COR-L47 (cell line): ENCODE measurements at regions not wholly inside any gene's neighbourhood (a gene's known extent, or its start where the extent isn't known, plus 50 kb on each side); places are given as distances from the start of the nearest gene placed in this dataset.
"Not testable (repeated sequence)": the region's sequence is repeated elsewhere in the genome, so short reads cannot be mapped to it uniquely, and the experiment has no call there.

Experiments used
- DNase-seq: peaks from one replicate; lab custom pipeline; 2025; lab: John Stamatoyannopoulos, UW

- no peak for DNase-seq
Observed at GRCh38 chr12:88816201-88816600, 235.9 kb upstream of the KITLG start.

GRCh38 chr12:88814779-88815178 is 234.5 kb upstream of the KITLG start:
- no peak for DNase-seq

- DNase-seq: no peak
Observed at GRCh38 chr12:88812610-88813009, 232.3 kb upstream of the KITLG start.

- DNase-seq: no peak
Observed at GRCh38 chr12:88810806-88811205, 230.5 kb upstream of the KITLG start.

- DNase-seq: not testable (repeated sequence)
Observed at GRCh38 chr12:88809841-88810240, 229.6 kb upstream of the KITLG start.

GRCh38 chr12:88805692-88806091 is 225.4 kb upstream of the KITLG start:
- DNase-seq: no peak

- DNase-seq: no peak
Observed at GRCh38 chr12:88805286-88805685, 225.0 kb upstream of the KITLG start.

- DNase-seq: no peak
Observed at GRCh38 chr12:88802096-88802706, 221.9 kb upstream of the KITLG start.

- no peak for DNase-seq
Observed at GRCh38 chr12:88801227-88802095, 221.2 kb upstream of the KITLG start.

- DNase-seq: no peak
Observed at GRCh38 chr12:88793096-88793495, 212.8 kb upstream of the KITLG start.

- no peak for DNase-seq
Observed at GRCh38 chr12:88790231-88790630, 210.0 kb upstream of the KITLG start.

- no peak for DNase-seq
Observed at GRCh38 chr12:88784166-88784565, 203.9 kb upstream of the KITLG start.

GRCh38 chr12:88782351-88782750 is 202.1 kb upstream of the KITLG start:
- no peak for DNase-seq

- no peak for DNase-seq
Observed at GRCh38 chr12:88781909-88782308, 201.6 kb upstream of the KITLG start.

GRCh38 chr12:88778064-88778463 is 197.8 kb upstream of the KITLG start:
- DNase-seq: no peak

- DNase-seq: no peak
Observed at GRCh38 chr12:88775742-88776151, 195.5 kb upstream of the KITLG start.

GRCh38 chr12:88767699-88768098 is 187.4 kb upstream of the KITLG start:
- DNase-seq: no peak

- DNase-seq: no peak
Observed at GRCh38 chr12:88764781-88765480, 184.7 kb upstream of the KITLG start.

- DNase-seq: no peak
Observed at GRCh38 chr12:88763536-88764100, 183.3 kb upstream of the KITLG start.

GRCh38 chr12:88758176-88758575 is 177.9 kb upstream of the KITLG start:
- no peak for DNase-seq

GRCh38 chr12:88756917-88757316 is 176.6 kb upstream of the KITLG start:
- DNase-seq: no peak

GRCh38 chr12:88756153-88756552 is 175.9 kb upstream of the KITLG start:
- no peak for DNase-seq

GRCh38 chr12:88753707-88754106 is 173.4 kb upstream of the KITLG start:
- no peak for DNase-seq
